ENCODE measurements at regions not wholly inside any gene's neighbourhood (a gene's known extent, or its start where the extent isn't known, plus 50 kb on each side); places are given as distances from the start of the nearest gene placed in this dataset.
A peak's percentile ranks its signal among the peaks of the same experiment; 100 is the strongest.
"Not testable (repeated sequence)": the region's sequence is repeated elsewhere in the genome, so short reads cannot be mapped to it uniquely, and the experiment has no call there.

- H3K4me3 Mint-ChIP-seq: no peak overlapping the region
- H3K36me3 Mint-ChIP-seq (ENCODE audit: low read depth): no peaks in the 10 kb centered on the region
- no peaks in the 10 kb centered on the region for H3K9me3 Mint-ChIP-seq
- no peak overlapping the region for H3K27ac Mint-ChIP-seq
- H3K27me3 Mint-ChIP-seq: peaks cover 3% of the 10 kb centered on the region
- H3K4me1 Mint-ChIP-seq (ENCODE audit: low read depth): no peaks in the 10 kb centered on the region
Measured at GRCh38 chr10:21421794-21422193, 103.7 kb downstream of the SKIDA1 start.

GRCh38 chr10:21421016-21421415 is 104.5 kb downstream of the SKIDA1 start:
- Mint-ChIP-seq H3K27ac (no peak overlapping the region), H3K4me3 (no peak overlapping the region), H3K4me1 (ENCODE audit: low read depth) (no peaks in the 10 kb centered on the region), H3K9me3 (no peaks in the 10 kb centered on the region), H3K27me3 (peaks cover 3% of the 10 kb centered on the region), H3K36me3 (ENCODE audit: low read depth) (no peaks in the 10 kb centered on the region)

- not testable (repeated sequence) for H3K36me3 Mint-ChIP-seq (ENCODE audit: low read depth); H3K4me1 Mint-ChIP-seq (ENCODE audit: low read depth); H3K27me3 Mint-ChIP-seq; H3K9me3 Mint-ChIP-seq; H3K27ac Mint-ChIP-seq; H3K4me3 Mint-ChIP-seq
Measured at GRCh38 chr10:21418981-21419576, 106.4 kb downstream of the SKIDA1 start.

- Mint-ChIP-seq H3K27me3 (peaks cover 3% of the 10 kb centered on the region), H3K36me3 (ENCODE audit: low read depth) (no peaks in the 10 kb centered on the region), H3K4me1 (ENCODE audit: low read depth) (no peaks in the 10 kb centered on the region), H3K4me3 (no peak overlapping the region), H3K27ac (no peak overlapping the region), H3K9me3 (no peaks in the 10 kb centered on the region)
Measured at GRCh38 chr10:21417172-21417712, 108.2 kb downstream of the SKIDA1 start.

- H3K4me3 Mint-ChIP-seq: no peak overlapping the region
Measured at GRCh38 chr10:21413680-21414079, 111.8 kb downstream of the SKIDA1 start.

GRCh38 chr10:21413268-21413667 is 112.2 kb downstream of the SKIDA1 start:
- Mint-ChIP-seq H3K4me3 (no peak overlapping the region), H3K4me1 (ENCODE audit: low read depth) (no peaks in the 10 kb centered on the region), H3K27me3 (peaks cover 3% of the 10 kb centered on the region), H3K36me3 (ENCODE audit: low read depth) (no peaks in the 10 kb centered on the region), H3K9me3 (no peaks in the 10 kb centered on the region), H3K27ac (no peak overlapping the region)

More at GRCh38 chr10:21413680-21414079, 111.8 kb downstream of the SKIDA1 start:
- Mint-ChIP-seq H3K36me3 (ENCODE audit: low read depth) (no peaks in the 10 kb centered on the region), H3K27me3 (peaks cover 3% of the 10 kb centered on the region), H3K4me1 (ENCODE audit: low read depth) (no peaks in the 10 kb centered on the region), H3K9me3 (no peaks in the 10 kb centered on the region), H3K27ac (no peak overlapping the region)

- Mint-ChIP-seq H3K27me3 (peaks cover under 1% of the 10 kb centered on the region), H3K4me1 (ENCODE audit: low read depth) (peaks cover 14% of the 10 kb centered on the region), H3K27ac (peak overlapping the region; percentile 63), H3K9me3 (no peaks in the 10 kb centered on the region), H3K36me3 (ENCODE audit: low read depth) (no peaks in the 10 kb centered on the region), H3K4me3 (no peak overlapping the region)
Measured at GRCh38 chr10:21406595-21407193, 118.8 kb downstream of the SKIDA1 start.

- Mint-ChIP-seq H3K27me3 (no peaks in the 10 kb centered on the region), H3K4me1 (ENCODE audit: low read depth) (peaks cover 14% of the 10 kb centered on the region), H3K27ac (no peak overlapping the region), H3K4me3 (no peak overlapping the region), H3K9me3 (no peaks in the 10 kb centered on the region), H3K36me3 (ENCODE audit: low read depth) (no peaks in the 10 kb centered on the region)
Measured at GRCh38 chr10:21405981-21406380, 119.5 kb downstream of the SKIDA1 start.

GRCh38 chr10:21403256-21404015 is 122.0 kb downstream of the SKIDA1 start:
- Mint-ChIP-seq H3K27ac (no peak overlapping the region), H3K27me3 (no peaks in the 10 kb centered on the region), H3K4me3 (no peak overlapping the region), H3K4me1 (ENCODE audit: low read depth) (peaks cover 14% of the 10 kb centered on the region), H3K36me3 (ENCODE audit: low read depth) (no peaks in the 10 kb centered on the region), H3K9me3 (no peaks in the 10 kb centered on the region)

GRCh38 chr10:21402606-21403083 is 122.8 kb downstream of the SKIDA1 start:
- no peaks in the 10 kb centered on the region for H3K36me3 Mint-ChIP-seq (ENCODE audit: low read depth)
- H3K4me3 Mint-ChIP-seq: no peak overlapping the region
- H3K9me3 Mint-ChIP-seq: no peaks in the 10 kb centered on the region
- H3K27me3 Mint-ChIP-seq: no peaks in the 10 kb centered on the region
- no peak overlapping the region for H3K27ac Mint-ChIP-seq
- H3K4me1 Mint-ChIP-seq (ENCODE audit: low read depth): peaks cover 14% of the 10 kb centered on the region

GRCh38 chr10:21401196-21401595 is 124.3 kb downstream of the SKIDA1 start:
- H3K9me3 Mint-ChIP-seq: no peaks in the 10 kb centered on the region
- peaks cover under 1% of the 10 kb centered on the region for H3K4me1 Mint-ChIP-seq (ENCODE audit: low read depth)
- H3K27me3 Mint-ChIP-seq: no peaks in the 10 kb centered on the region

GRCh38 chr10:21399392-21400035 is 126.0 kb downstream of the SKIDA1 start:
- Mint-ChIP-seq H3K36me3 (ENCODE audit: low read depth) (no peaks in the 10 kb centered on the region), H3K27me3 (no peaks in the 10 kb centered on the region), H3K4me3 (no peak overlapping the region), H3K27ac (no peak overlapping the region), H3K4me1 (ENCODE audit: low read depth) (no peaks in the 10 kb centered on the region), H3K9me3 (peaks cover 5% of the 10 kb centered on the region)

More at GRCh38 chr10:21401196-21401595, 124.3 kb downstream of the SKIDA1 start:
- no peaks in the 10 kb centered on the region for H3K36me3 Mint-ChIP-seq (ENCODE audit: low read depth)
- H3K27ac Mint-ChIP-seq: no peak overlapping the region
- no peak overlapping the region for H3K4me3 Mint-ChIP-seq

GRCh38 chr10:21398563-21399231 is 126.8 kb downstream of the SKIDA1 start:
- Mint-ChIP-seq H3K27me3 (no peaks in the 10 kb centered on the region), H3K27ac (no peak overlapping the region), H3K9me3 (peaks cover 5% of the 10 kb centered on the region), H3K4me3 (no peak overlapping the region), H3K36me3 (ENCODE audit: low read depth) (no peaks in the 10 kb centered on the region), H3K4me1 (ENCODE audit: low read depth) (no peaks in the 10 kb centered on the region)

GRCh38 chr10:21396889-21397288 is 128.6 kb downstream of the SKIDA1 start:
- no peaks in the 10 kb centered on the region for H3K36me3 Mint-ChIP-seq (ENCODE audit: low read depth)
- H3K9me3 Mint-ChIP-seq: peaks cover 5% of the 10 kb centered on the region
- H3K4me3 Mint-ChIP-seq: no peak overlapping the region
- H3K27ac Mint-ChIP-seq: no peak overlapping the region
- no peaks in the 10 kb centered on the region for H3K4me1 Mint-ChIP-seq (ENCODE audit: low read depth)
- H3K27me3 Mint-ChIP-seq: no peaks in the 10 kb centered on the region
